ENCODE measurements at regions not wholly inside any gene's neighbourhood (a gene's known extent, or its start where the extent isn't known, plus 50 kb on each side); places are given as distances from the start of the nearest gene placed in this dataset.

- TF ChIP-seq GATA2 (IDR thresholded peaks at IDR 0.05; ENCODE audit: low read depth, low read length) (no peak), GATA3 (IDR thresholded peaks at IDR 0.05; ENCODE audit: low read depth, low read length) (no peak)
These were observed 246.7 kb upstream of the ADRA1B start for GRCh38 chr5:159669559-159669958.

Measured in SH-SY5Y (cell line).